ENCODE measurements at regions not wholly inside any gene's neighbourhood (a gene's known extent, or its start where the extent isn't known, plus 50 kb on each side); places are given as distances from the start of the nearest gene placed in this dataset.
"Not testable (repeated sequence)": the region's sequence is repeated elsewhere in the genome, so short reads cannot be mapped to it uniquely, and the experiment has no call there.

DNA sequence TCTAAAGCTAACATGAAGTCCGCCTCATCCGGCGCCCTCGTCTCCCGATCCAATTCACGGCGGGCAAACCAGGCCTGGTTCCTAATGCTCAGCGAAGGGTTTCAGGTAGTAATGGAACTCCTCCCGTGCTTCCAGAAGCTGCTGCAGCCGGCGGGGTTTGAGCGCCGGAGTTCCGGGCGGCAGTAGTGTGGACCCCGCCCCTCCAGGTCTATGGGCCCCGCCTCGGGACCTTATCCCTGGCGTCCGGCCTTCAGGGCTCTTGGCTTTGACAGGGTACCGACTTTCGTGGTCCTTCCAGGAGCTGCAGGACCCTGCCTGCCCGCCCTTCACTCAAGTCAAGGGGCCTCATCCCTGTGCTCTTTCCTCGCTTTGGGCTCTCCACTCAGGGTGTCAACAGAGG is 304.1 kb downstream of the FAM72C start:
- Histone ChIP-seq H3K27me3 (ENCODE audit: control insufficient read depth, insufficient read depth, low read length, poor library complexity, severe bottlenecking) (peaks cover 6% of the 10 kb centered on the region), H3K36me3 (ENCODE audit: control insufficient read depth, insufficient read depth, low read length) (no peaks in the 10 kb centered on the region), H3K9ac (ENCODE audit: extremely low read depth, low read length, poor library complexity, severe bottlenecking) (no peak overlapping the region), H3K9me3 (ENCODE audit: control insufficient read depth, low read length) (peaks cover 46% of the 10 kb centered on the region), H3K4me1 (ENCODE audit: control insufficient read depth, insufficient read depth, low read length) (no peaks in the 10 kb centered on the region), H3K4me3 (ENCODE audit: low read length) (no peak overlapping the region), H3K27ac (ENCODE audit: low read depth, low read length) (no peak overlapping the region)
- WGBS, 2 experiments (ENCODE audit: insufficient coverage in 1 of 2, insufficient read length in 1 of 2), result 86 to 90% methylated on average over 11 to 24 of the region's 24 CpGs
- H3K27me3 Mint-ChIP-seq (ENCODE audit: insufficient read depth), result no peaks in the 10 kb centered on the region
- TF ChIP-seq, protein P1, sequence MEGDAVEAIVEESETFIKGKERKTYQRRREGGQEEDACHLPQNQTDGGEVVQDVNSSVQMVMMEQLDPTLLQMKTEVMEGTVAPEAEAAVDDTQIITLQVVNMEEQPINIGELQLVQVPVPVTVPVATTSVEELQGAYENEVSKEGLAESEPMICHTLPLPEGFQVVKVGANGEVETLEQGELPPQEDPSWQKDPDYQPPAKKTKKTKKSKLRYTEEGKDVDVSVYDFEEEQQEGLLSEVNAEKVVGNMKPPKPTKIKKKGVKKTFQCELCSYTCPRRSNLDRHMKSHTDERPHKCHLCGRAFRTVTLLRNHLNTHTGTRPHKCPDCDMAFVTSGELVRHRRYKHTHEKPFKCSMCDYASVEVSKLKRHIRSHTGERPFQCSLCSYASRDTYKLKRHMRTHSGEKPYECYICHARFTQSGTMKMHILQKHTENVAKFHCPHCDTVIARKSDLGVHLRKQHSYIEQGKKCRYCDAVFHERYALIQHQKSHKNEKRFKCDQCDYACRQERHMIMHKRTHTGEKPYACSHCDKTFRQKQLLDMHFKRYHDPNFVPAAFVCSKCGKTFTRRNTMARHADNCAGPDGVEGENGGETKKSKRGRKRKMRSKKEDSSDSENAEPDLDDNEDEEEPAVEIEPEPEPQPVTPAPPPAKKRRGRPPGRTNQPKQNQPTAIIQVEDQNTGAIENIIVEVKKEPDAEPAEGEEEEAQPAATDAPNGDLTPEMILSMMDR (conservative IDR thresholded peaks at IDR 0.05), result no peak
- H3K36me3 Mint-ChIP-seq (ENCODE audit: low read depth), result no peaks in the 10 kb centered on the region
- H3K9me3 Mint-ChIP-seq, result peaks cover 89% of the 10 kb centered on the region
- no peak overlapping the region for H3K27ac Mint-ChIP-seq
- no peak for DNase-seq
- no peak overlapping the region for H3K4me3 Mint-ChIP-seq
- no peaks in the 10 kb centered on the region for H3K4me1 Mint-ChIP-seq

- TF ChIP-seq, protein P1 (conservative IDR thresholded peaks at IDR 0.05), result no peak
- 87 to 90% methylated on average over 7 to 8 of the region's 8 CpGs for WGBS, 2 experiments (ENCODE audit: insufficient coverage in 1 of 2, insufficient read length in 1 of 2)
- Histone ChIP-seq H3K9ac (ENCODE audit: extremely low read depth, low read length, poor library complexity, severe bottlenecking) (no peak overlapping the region), H3K9me3 (ENCODE audit: control insufficient read depth, low read length) (peaks cover 42% of the 10 kb centered on the region), H3K27me3 (ENCODE audit: control insufficient read depth, insufficient read depth, low read length, poor library complexity, severe bottlenecking) (peaks cover 8% of the 10 kb centered on the region), H3K4me1 (ENCODE audit: control insufficient read depth, insufficient read depth, low read length) (no peaks in the 10 kb centered on the region), H3K4me3 (ENCODE audit: low read length) (no peak overlapping the region), H3K27ac (ENCODE audit: low read depth, low read length) (no peak overlapping the region), H3K36me3 (ENCODE audit: control insufficient read depth, insufficient read depth, low read length) (no peaks in the 10 kb centered on the region)
- Mint-ChIP-seq H3K4me3 (no peak overlapping the region), H3K27ac (no peak overlapping the region), H3K36me3 (ENCODE audit: low read depth) (no peaks in the 10 kb centered on the region), H3K27me3 (ENCODE audit: insufficient read depth) (no peaks in the 10 kb centered on the region), H3K9me3 (peaks cover 88% of the 10 kb centered on the region), H3K4me1 (no peaks in the 10 kb centered on the region)
- DNase-seq, result no peak
Measured at GRCh38 chr1:143666851-143667250, 304.9 kb downstream of the FAM72C start.

- H3K27me3 Mint-ChIP-seq (ENCODE audit: insufficient read depth), result no peaks in the 10 kb centered on the region
Measured at GRCh38 chr1:143665606-143666005, 306.2 kb downstream of the FAM72C start.

GRCh38 chr1:143663056-143663455 is 308.7 kb downstream of the FAM72C start:
- H3K4me3 Mint-ChIP-seq; H3K27ac Mint-ChIP-seq; H3K27ac ChIP-seq (ENCODE audit: low read depth, low read length); H3K36me3 ChIP-seq (ENCODE audit: control insufficient read depth, insufficient read depth, low read length); H3K4me1 Mint-ChIP-seq; DNase-seq; H3K4me1 ChIP-seq (ENCODE audit: control insufficient read depth, insufficient read depth, low read length); H3K9ac ChIP-seq (ENCODE audit: extremely low read depth, low read length, poor library complexity, severe bottlenecking); H3K27me3 Mint-ChIP-seq (ENCODE audit: insufficient read depth); H3K36me3 Mint-ChIP-seq (ENCODE audit: low read depth); H3K4me3 ChIP-seq (ENCODE audit: low read length): not testable (repeated sequence)
- Histone ChIP-seq H3K9me3 (ENCODE audit: control insufficient read depth, low read length) (peaks cover 44% of the 10 kb centered on the region), H3K27me3 (ENCODE audit: control insufficient read depth, insufficient read depth, low read length, poor library complexity, severe bottlenecking) (peaks cover 25% of the 10 kb centered on the region)
- H3K9me3 Mint-ChIP-seq, result peaks cover 95% of the 10 kb centered on the region
- 80% methylated on average over 2 of the region's 2 CpGs; no CpG with 5 or more reads in 1 of the 2 experiments for WGBS, 2 experiments (ENCODE audit: insufficient coverage in 1 of 2, insufficient read length in 1 of 2)

More at GRCh38 chr1:143665606-143666005, 306.2 kb downstream of the FAM72C start:
- Histone ChIP-seq H3K9me3 (ENCODE audit: control insufficient read depth, low read length) (peaks cover 42% of the 10 kb centered on the region), H3K4me3 (ENCODE audit: low read length) (no peak overlapping the region), H3K27ac (ENCODE audit: low read depth, low read length) (no peak overlapping the region), H3K36me3 (ENCODE audit: control insufficient read depth, insufficient read depth, low read length) (no peaks in the 10 kb centered on the region), H3K4me1 (ENCODE audit: control insufficient read depth, insufficient read depth, low read length) (no peaks in the 10 kb centered on the region), H3K9ac (ENCODE audit: extremely low read depth, low read length, poor library complexity, severe bottlenecking) (no peak overlapping the region), H3K27me3 (ENCODE audit: control insufficient read depth, insufficient read depth, low read length, poor library complexity, severe bottlenecking) (peaks cover 16% of the 10 kb centered on the region)
- WGBS, 2 experiments (ENCODE audit: insufficient coverage in 1 of 2, insufficient read length in 1 of 2), result 73 to 76% methylated on average over 4 to 9 of the region's 9 CpGs
- peaks cover 92% of the 10 kb centered on the region for H3K9me3 Mint-ChIP-seq
- H3K4me1 Mint-ChIP-seq, result no peaks in the 10 kb centered on the region
- H3K36me3 Mint-ChIP-seq (ENCODE audit: low read depth), result no peaks in the 10 kb centered on the region
- H3K4me3 Mint-ChIP-seq, result no peak overlapping the region
- no peak overlapping the region for H3K27ac Mint-ChIP-seq
- no peak for DNase-seq
- TF ChIP-seq, protein P1 (conservative IDR thresholded peaks at IDR 0.05), result no peak
